Hepatocyte (in vitro differentiated cells): ENCODE measurements at regions not wholly inside any gene's neighbourhood (a gene's known extent, or its start where the extent isn't known, plus 50 kb on each side); places are given as distances from the start of the nearest gene placed in this dataset.

ENCODE experiments used
- EZH2 ChIP-seq: fragments of 200-600 bp; sonication (generic); IDR thresholded peaks from 2 replicates; pipeline ENCODE4 v1.6.1; 2016; ENCODE audit warnings: antibody characterized with exemption, mild to moderate bottlenecking, borderline replicate concordance
- EZH2phosphoT487 ChIP-seq: fragments of 200-600 bp; sonication (generic); IDR thresholded peaks from one replicate; pipeline ENCODE4 v1.6.1; 2018; ENCODE audit warnings: antibody characterized with exemption, mild to moderate bottlenecking, low read depth, moderate library complexity; ENCODE audit not compliant: unreplicated experiment, severe bottlenecking
- TF ChIP-seq, protein P1 (sequence below): fragments of 200-600 bp; sonication (generic); IDR thresholded peaks from 2 replicates; pipeline ENCODE4 v1.5.1; 2016; ENCODE audit warnings: antibody characterized with exemption, mild to moderate bottlenecking; ENCODE audit not compliant: poor library complexity

DNA sequence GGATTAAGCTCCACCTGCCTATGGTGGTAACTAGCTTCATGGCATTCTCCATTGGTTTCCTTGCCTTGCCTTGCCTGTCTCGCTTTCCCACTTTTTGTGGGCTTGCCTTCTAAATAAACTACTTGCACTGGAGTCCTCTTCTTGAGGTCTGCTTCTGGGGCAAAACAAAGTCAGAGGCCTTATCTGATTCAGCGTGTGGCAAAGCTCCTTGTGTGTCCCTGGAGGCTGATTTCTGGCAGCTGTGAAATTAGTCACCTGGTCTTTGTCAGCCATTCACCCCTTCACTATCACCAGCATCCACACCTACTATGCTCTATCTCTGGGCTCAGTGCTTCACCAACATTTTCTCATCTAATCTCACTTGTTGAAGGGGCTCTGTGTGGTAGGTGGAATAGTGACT, 176.2 kb downstream of the SEC61B start:
- TF ChIP-seq, protein P1, sequence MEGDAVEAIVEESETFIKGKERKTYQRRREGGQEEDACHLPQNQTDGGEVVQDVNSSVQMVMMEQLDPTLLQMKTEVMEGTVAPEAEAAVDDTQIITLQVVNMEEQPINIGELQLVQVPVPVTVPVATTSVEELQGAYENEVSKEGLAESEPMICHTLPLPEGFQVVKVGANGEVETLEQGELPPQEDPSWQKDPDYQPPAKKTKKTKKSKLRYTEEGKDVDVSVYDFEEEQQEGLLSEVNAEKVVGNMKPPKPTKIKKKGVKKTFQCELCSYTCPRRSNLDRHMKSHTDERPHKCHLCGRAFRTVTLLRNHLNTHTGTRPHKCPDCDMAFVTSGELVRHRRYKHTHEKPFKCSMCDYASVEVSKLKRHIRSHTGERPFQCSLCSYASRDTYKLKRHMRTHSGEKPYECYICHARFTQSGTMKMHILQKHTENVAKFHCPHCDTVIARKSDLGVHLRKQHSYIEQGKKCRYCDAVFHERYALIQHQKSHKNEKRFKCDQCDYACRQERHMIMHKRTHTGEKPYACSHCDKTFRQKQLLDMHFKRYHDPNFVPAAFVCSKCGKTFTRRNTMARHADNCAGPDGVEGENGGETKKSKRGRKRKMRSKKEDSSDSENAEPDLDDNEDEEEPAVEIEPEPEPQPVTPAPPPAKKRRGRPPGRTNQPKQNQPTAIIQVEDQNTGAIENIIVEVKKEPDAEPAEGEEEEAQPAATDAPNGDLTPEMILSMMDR = no peak
- TF ChIP-seq EZH2 (no peak), EZH2phosphoT487 (no peak)
